ENCODE measurements at regions not wholly inside any gene's neighbourhood (a gene's known extent, or its start where the extent isn't known, plus 50 kb on each side); places are given as distances from the start of the nearest gene placed in this dataset.

DNA sequence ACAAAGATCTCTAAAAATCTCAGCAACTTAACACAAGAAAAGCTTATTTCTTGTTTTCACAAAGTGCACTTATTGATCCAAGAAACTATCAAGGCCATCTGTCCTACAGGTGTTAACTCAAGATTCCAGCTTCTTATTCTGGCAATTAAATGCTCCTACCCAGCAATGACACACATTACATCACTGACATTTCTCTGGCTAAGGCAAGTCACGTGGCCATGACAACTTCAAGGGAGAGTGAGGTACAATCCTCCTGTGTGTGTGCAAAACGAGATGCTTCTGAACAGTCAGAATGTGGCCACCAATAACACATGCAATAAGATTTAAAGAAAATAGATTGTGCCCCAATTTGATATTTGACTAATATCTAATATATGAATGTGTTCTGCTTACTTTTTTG is 169.3 kb upstream of the BTBD3 start:
- Histone ChIP-seq H3K9me3 (ENCODE audit: control insufficient read depth in 1 of 2, insufficient read depth in 1 of 2, low read length in 2 of 2) (peaks cover 0 to 5% of the 10 kb centered on the region in 2 experiments), H3K4me1 (ENCODE audit: insufficient read depth, low read length) (no peaks in the 10 kb centered on the region), H3K4me3 (ENCODE audit: low read length) (no peak overlapping the region), H3K27ac (ENCODE audit: low read depth in 1 of 2, low read length in 2 of 2) (no peak overlapping the region), H3K36me3 (ENCODE audit: insufficient read depth, low read length) (no peaks in the 10 kb centered on the region), H3K27me3 (ENCODE audit: control insufficient read depth in 1 of 2, insufficient read depth in 2 of 2, low read length in 2 of 2) (no peaks in the 10 kb centered on the region)
- H3K4me3 Mint-ChIP-seq, result no peak overlapping the region
- ATAC-seq (ENCODE audit: poor library complexity), result no peak
- no peaks in the 10 kb centered on the region for H3K27me3 Mint-ChIP-seq
- H3K27ac Mint-ChIP-seq, result no peak overlapping the region
- CTCF ChIA-PET, result no interaction called here
- no peaks in the 10 kb centered on the region for H3K36me3 Mint-ChIP-seq (ENCODE audit: low read depth)
- DNase-seq, result no peak
- TF ChIP-seq, protein P1, sequence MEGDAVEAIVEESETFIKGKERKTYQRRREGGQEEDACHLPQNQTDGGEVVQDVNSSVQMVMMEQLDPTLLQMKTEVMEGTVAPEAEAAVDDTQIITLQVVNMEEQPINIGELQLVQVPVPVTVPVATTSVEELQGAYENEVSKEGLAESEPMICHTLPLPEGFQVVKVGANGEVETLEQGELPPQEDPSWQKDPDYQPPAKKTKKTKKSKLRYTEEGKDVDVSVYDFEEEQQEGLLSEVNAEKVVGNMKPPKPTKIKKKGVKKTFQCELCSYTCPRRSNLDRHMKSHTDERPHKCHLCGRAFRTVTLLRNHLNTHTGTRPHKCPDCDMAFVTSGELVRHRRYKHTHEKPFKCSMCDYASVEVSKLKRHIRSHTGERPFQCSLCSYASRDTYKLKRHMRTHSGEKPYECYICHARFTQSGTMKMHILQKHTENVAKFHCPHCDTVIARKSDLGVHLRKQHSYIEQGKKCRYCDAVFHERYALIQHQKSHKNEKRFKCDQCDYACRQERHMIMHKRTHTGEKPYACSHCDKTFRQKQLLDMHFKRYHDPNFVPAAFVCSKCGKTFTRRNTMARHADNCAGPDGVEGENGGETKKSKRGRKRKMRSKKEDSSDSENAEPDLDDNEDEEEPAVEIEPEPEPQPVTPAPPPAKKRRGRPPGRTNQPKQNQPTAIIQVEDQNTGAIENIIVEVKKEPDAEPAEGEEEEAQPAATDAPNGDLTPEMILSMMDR (IDR thresholded peaks at IDR 0.05), result no peak
- no peaks in the 10 kb centered on the region for H3K4me1 Mint-ChIP-seq (ENCODE audit: low read depth)
- intact Hi-C loops (cut with DNase I, micrococcal nuclease), result no loop called here
- POLR2A ChIA-PET, result no interaction called here
- peaks cover 5% of the 10 kb centered on the region for H3K9me3 Mint-ChIP-seq

DNA sequence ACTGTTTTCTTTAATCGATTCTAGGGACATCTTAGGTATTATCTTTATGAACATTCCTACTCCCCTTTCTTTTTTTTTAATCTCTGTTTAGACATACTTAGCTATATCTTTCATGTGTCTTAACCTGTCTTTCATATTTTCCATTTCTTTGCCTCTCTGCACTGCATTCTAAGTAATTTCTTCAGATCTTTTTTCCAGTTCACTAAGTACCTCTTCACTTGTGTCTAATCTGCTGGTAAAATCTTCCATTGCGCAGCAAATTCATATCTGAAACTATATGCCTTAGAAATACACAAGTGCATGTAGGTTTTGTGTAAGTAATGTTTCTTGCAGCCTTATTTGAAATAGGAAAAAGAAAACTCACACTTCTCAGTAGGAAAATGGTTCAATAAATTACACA is 165.4 kb upstream of the BTBD3 start:
- intact Hi-C loops (cut with DNase I, micrococcal nuclease), result no loop called here
- H3K9me3 Mint-ChIP-seq, result peaks cover 5% of the 10 kb centered on the region
- no peak overlapping the region for H3K4me3 Mint-ChIP-seq
- H3K27me3 Mint-ChIP-seq, result no peaks in the 10 kb centered on the region
- Histone ChIP-seq H3K4me1 (ENCODE audit: insufficient read depth, low read length) (no peaks in the 10 kb centered on the region), H3K27ac (ENCODE audit: low read depth in 1 of 2, low read length in 2 of 2) (no peak overlapping the region), H3K9me3 (ENCODE audit: control insufficient read depth in 1 of 2, insufficient read depth in 1 of 2, low read length in 2 of 2) (no peaks in the 10 kb centered on the region), H3K4me3 (ENCODE audit: low read length) (no peak overlapping the region), H3K27me3 (ENCODE audit: control insufficient read depth in 1 of 2, insufficient read depth in 2 of 2, low read length in 2 of 2) (no peaks in the 10 kb centered on the region), H3K36me3 (ENCODE audit: insufficient read depth, low read length) (no peaks in the 10 kb centered on the region)
- ATAC-seq (ENCODE audit: poor library complexity) (no peak), DNase-seq (no peak)
- no peak overlapping the region for H3K27ac Mint-ChIP-seq
- TF ChIP-seq, protein P1 (IDR thresholded peaks at IDR 0.05), result no peak
- H3K36me3 Mint-ChIP-seq (ENCODE audit: low read depth), result no peaks in the 10 kb centered on the region
- CTCF ChIA-PET, result no interaction called here
- POLR2A ChIA-PET, result no interaction called here
- no peaks in the 10 kb centered on the region for H3K4me1 Mint-ChIP-seq (ENCODE audit: low read depth)

DNA sequence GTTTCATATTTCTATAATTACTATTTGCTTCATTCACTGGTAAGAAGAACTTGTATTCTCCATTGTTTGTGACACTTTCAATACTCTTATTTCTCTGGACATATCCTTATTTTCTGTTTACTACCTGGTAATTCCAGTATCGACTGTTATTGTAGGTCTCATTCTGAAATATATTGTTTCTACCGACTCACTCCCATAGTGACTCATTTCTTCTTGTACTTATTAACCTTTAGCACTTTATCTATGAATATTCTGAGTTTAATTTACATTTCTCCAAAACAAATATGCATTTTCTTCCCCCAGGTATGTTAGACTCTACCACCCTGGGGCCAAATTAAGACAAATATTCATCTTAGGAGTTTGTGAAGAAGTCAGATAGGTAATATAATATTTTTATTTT is 164.5 kb upstream of the BTBD3 start:
- no peaks in the 10 kb centered on the region for H3K27me3 ChIP-seq (ENCODE audit: control insufficient read depth in 1 of 2, insufficient read depth in 2 of 2, low read length in 2 of 2)
- intact Hi-C loops (cut with DNase I, micrococcal nuclease), result no loop called here
- H3K27ac Mint-ChIP-seq, result no peak overlapping the region
- H3K27ac ChIP-seq (ENCODE audit: low read depth in 1 of 2, low read length in 2 of 2), result no peak overlapping the region
- H3K9me3 ChIP-seq (ENCODE audit: control insufficient read depth in 1 of 2, insufficient read depth in 1 of 2, low read length in 2 of 2), result no peaks in the 10 kb centered on the region
- no peaks in the 10 kb centered on the region for H3K4me1 Mint-ChIP-seq (ENCODE audit: low read depth)
- no peak for DNase-seq
- peaks cover 5% of the 10 kb centered on the region for H3K9me3 Mint-ChIP-seq
- no peak overlapping the region for H3K4me3 Mint-ChIP-seq
- no peaks in the 10 kb centered on the region for H3K4me1 ChIP-seq (ENCODE audit: insufficient read depth, low read length)
- ChIA-PET POLR2A (no interaction called here), CTCF (no interaction called here)
- no peak for ATAC-seq (ENCODE audit: poor library complexity)
- H3K36me3 Mint-ChIP-seq (ENCODE audit: low read depth), result no peaks in the 10 kb centered on the region
- H3K4me3 ChIP-seq (ENCODE audit: low read length), result no peak overlapping the region
- no peaks in the 10 kb centered on the region for H3K27me3 Mint-ChIP-seq
- H3K36me3 ChIP-seq (ENCODE audit: insufficient read depth, low read length), result no peaks in the 10 kb centered on the region
- TF ChIP-seq, protein P1 (IDR thresholded peaks at IDR 0.05), result no peak

All from CD4-positive, alpha-beta T cell (primary cell).